HEK293T (cell line): ENCODE measurements at regions not wholly inside any gene's neighbourhood (a gene's known extent, or its start where the extent isn't known, plus 50 kb on each side); places are given as distances from the start of the nearest gene placed in this dataset.
A peak's percentile ranks its signal among the peaks of the same experiment; 100 is the strongest.
"Not testable (repeated sequence)": the region's sequence is repeated elsewhere in the genome, so short reads cannot be mapped to it uniquely, and the experiment has no call there.

ENCODE experiments used
- CTCF ChIA-PET: fragments of 350-600 bp; formaldehyde crosslinking; extraction: SDS; loops from one replicate; lab custom pipeline; 2021; ENCODE audit warnings: antibody characterized with exemption, inconsistent platforms; lab: Yijun Ruan, JAX
- POLR2A ChIA-PET: fragments of 350-600 bp; formaldehyde crosslinking; extraction: SDS; loops from one replicate; lab custom pipeline; 2020; ENCODE audit warnings: antibody characterized with exemption, inconsistent platforms; lab: Yijun Ruan, JAX
- DNase-seq: peaks from one replicate; pipeline ENCODE4 v3.0.0; 2012; ENCODE audit warnings: mixed read lengths; ENCODE audit errors: extremely low spot score
- ARNT ChIP-seq: fragments of 450-650 bp; IDR thresholded peaks from 2 replicates; pipeline ENCODE4 v1.6.1; 2017; ENCODE audit warnings: mild to moderate bottlenecking
- BHLHE40 ChIP-seq: fragments of 450-650 bp; IDR thresholded peaks from 2 replicates; pipeline ENCODE4 v1.6.1; 2016; ENCODE audit warnings: mild to moderate bottlenecking, moderate library complexity, borderline replicate concordance
- CTBP1 ChIP-seq: fragments of 450-650 bp; IDR thresholded peaks from 2 replicates; pipeline ENCODE4 v1.6.1; 2016; ENCODE audit warnings: borderline replicate concordance
- ELF4 ChIP-seq: fragments of 450-650 bp; IDR thresholded peaks from 2 replicates; pipeline ENCODE4 v1.6.1; 2017; ENCODE audit warnings: antibody characterized with exemption
- FOXA1 ChIP-seq: fragments of 450-650 bp; IDR thresholded peaks from 2 replicates; pipeline ENCODE4 v1.6.1; 2016; ENCODE audit warnings: mild to moderate bottlenecking
- FOXK2 ChIP-seq: fragments of 450-650 bp; IDR thresholded peaks from 2 replicates; pipeline ENCODE4 v1.6.1; 2016; ENCODE audit warnings: mild to moderate bottlenecking
- FOXM1 ChIP-seq: fragments of 450-650 bp; IDR thresholded peaks from 2 replicates; pipeline ENCODE4 v1.6.1; 2017; ENCODE audit warnings: mild to moderate bottlenecking, borderline replicate concordance
- HDGF ChIP-seq: fragments of 450-650 bp; IDR thresholded peaks from 2 replicates; pipeline ENCODE4 v1.6.1; 2017; ENCODE audit warnings: antibody characterized with exemption, borderline replicate concordance
- L3MBTL2 ChIP-seq: fragments of 450-650 bp; conservative IDR thresholded peaks from 2 replicates; pipeline ENCODE4 v1.6.1; 2016; ENCODE audit warnings: mild to moderate bottlenecking
- LEF1 ChIP-seq: fragments of 450-650 bp; IDR thresholded peaks from 2 replicates; pipeline ENCODE4 v1.6.1; 2017; ENCODE audit warnings: mild to moderate bottlenecking, borderline replicate concordance
- NFRKB ChIP-seq: fragments of 450-650 bp; IDR thresholded peaks from 2 replicates; pipeline ENCODE4 v1.6.1; 2016; ENCODE audit warnings: mild to moderate bottlenecking, moderate library complexity
- SP1 ChIP-seq: fragments of 450-650 bp; IDR thresholded peaks from 2 replicates; pipeline ENCODE4 v1.6.1; 2017
- SUZ12 ChIP-seq: fragments of 450-650 bp; IDR thresholded peaks from 2 replicates; pipeline ENCODE4 v1.6.1; 2016; ENCODE audit warnings: mild to moderate bottlenecking
- TARDBP ChIP-seq: fragments of 450-650 bp; IDR thresholded peaks from 2 replicates; pipeline ENCODE4 v1.6.1; 2016
- ZNF384 ChIP-seq: fragments of 450-650 bp; IDR thresholded peaks from 2 replicates; pipeline ENCODE4 v1.6.1; 2016
- TF ChIP-seq, protein P1 (sequence below): fragments of 450-650 bp; IDR thresholded peaks from 2 replicates; pipeline ENCODE4 v1.6.1; 2016

DNA sequence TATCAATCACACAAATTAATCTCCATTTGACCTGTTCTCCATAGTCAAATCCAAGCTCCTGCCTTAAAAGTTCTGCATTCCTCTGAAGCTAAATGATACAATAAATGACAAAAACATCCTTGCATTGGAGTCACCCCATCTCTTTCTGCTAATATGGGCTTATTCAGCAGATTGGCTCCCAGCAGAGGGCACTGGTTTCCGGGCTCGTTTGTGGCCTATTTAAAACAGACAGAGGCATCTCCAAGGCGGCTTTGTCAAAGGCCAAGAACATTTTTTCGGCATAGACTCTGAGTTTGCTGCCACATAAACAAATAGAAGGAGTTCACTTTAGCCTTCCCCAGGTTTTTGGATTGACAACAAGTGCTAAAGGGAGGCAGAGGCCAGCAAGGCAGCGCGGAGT is 204.4 kb upstream of the RASGRP1 start:
- ChIA-PET CTCF (interaction anchor here (1.0 kb wide), 1 partner anchor 17 kb away, joined by 3 read pairs; no protein-coding TSS in a partner anchor), POLR2A (no interaction called here)
- TF ChIP-seq TARDBP = no peak
- TF ChIP-seq BHLHE40 = no peak
- TF ChIP-seq FOXM1 = no peak
- no peak for TF ChIP-seq L3MBTL2
- no peak for TF ChIP-seq HDGF
- no peak for TF ChIP-seq FOXA1
- TF ChIP-seq SUZ12 = no peak
- peak; percentile 4 for DNase-seq

DNA sequence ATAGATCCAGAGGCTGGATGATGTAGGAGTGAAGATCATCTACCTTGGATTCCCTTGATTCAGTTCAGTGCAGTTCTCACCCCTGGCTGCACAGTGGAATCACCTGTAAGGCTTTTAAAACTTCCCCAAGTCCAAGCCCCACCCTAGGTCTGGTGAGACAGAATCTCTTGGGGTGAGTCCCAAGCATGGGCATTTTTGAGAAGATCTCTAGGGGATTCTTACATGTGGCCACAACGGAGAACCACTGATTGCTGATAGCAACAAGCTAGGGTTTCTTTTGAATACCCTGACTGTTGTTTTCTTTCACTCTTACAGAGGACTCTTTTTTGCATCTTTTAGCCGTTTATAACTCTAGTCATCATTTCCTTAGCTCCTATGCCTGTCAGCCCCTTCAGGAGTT is 204.9 kb upstream of the RASGRP1 start:
- TF ChIP-seq ZNF384 (no peak), TARDBP (no peak), FOXK2 (no peak), SP1 (no peak), CTBP1 (no peak), FOXM1 (no peak)
- DNase-seq = no peak
- ChIA-PET CTCF (interaction anchor here (1.0 kb wide), 1 partner anchor 18 kb away, joined by 3 read pairs; no protein-coding TSS in a partner anchor), POLR2A (no interaction called here)

DNA sequence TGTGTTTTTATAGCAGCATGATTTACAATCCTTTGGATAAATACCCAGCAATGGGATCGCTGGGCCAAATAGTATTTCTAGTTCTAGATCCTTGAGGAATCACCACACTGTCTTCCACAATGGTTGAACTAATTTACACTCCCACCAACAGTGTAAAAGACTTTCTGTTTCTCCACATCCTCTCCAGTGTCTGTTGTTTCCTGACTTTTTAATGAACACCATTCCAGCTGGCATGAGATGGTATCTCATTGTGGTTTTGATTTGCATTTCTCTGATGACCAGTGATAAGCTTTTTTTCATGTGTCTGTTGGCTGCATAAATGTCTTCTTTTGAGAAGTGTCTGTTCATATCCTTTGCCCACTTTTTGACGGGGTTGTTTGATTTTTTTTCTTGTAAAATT is 209.5 kb upstream of the RASGRP1 start:
- POLR2A ChIA-PET, DNase-seq, CTCF ChIA-PET: not testable (repeated sequence)

DNA sequence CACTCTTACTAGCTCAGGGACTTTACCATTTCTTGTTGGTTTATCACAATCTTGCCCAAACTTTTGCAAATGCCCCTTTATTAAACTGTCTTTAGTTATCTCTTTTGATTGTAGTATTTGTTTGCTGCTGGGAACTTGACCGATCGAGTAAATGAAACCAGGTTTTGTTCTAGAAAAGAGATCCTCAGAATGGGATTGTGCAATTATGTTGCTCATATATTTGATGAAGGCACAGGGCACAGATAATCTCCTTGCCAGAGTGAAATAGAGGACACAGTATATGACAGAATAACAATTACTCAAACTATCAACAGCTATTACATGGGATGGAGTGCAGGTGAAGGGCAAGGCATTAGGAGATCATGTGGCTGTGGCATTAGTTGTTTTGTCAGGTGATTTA is 216.6 kb upstream of the RASGRP1 start:
- POLR2A ChIA-PET = no interaction called here
- no peak for TF ChIP-seq L3MBTL2
- no peak for TF ChIP-seq HDGF
- TF ChIP-seq FOXK2 = no peak
- TF ChIP-seq ELF4 = no peak
- no peak for TF ChIP-seq FOXM1
- no peak for TF ChIP-seq SP1
- TF ChIP-seq LEF1 = no peak
- no peak for TF ChIP-seq FOXA1
- TF ChIP-seq ZNF384 = no peak
- TF ChIP-seq NFRKB = no peak
- no peak for TF ChIP-seq CTBP1
- DNase-seq = no peak
- CTCF ChIA-PET = no interaction called here

DNA sequence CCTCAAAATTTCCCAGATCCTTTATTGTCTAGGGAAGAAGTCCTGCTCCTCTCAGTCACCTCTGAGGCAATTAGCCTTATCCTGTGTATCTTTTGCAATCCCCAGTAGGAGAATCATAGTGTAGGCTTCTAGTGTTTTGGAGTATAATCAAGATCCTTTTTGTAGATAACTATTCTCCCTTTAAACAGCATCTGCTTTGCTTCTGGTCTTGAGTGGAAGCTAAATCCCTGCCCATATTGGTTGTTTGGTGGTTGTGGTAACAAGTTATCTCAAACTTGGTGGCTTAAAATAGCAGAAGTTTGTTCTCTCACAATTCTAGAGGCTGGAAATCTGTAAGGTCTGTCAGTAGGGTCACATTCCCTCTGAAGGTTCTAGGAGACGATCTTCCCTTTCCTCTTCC is 217.5 kb upstream of the RASGRP1 start:
- ChIA-PET CTCF (no interaction called here), POLR2A (no interaction called here)
- TF ChIP-seq ELF4 (no peak), ARNT (no peak), BHLHE40 (no peak), HDGF (no peak), CTBP1 (no peak), ZNF384 (no peak), TARDBP (no peak), FOXM1 (no peak), LEF1 (no peak), SUZ12 (no peak), SP1 (no peak), FOXK2 (no peak), L3MBTL2 (no peak), FOXA1 (no peak), NFRKB (no peak)
- TF ChIP-seq, protein P1, sequence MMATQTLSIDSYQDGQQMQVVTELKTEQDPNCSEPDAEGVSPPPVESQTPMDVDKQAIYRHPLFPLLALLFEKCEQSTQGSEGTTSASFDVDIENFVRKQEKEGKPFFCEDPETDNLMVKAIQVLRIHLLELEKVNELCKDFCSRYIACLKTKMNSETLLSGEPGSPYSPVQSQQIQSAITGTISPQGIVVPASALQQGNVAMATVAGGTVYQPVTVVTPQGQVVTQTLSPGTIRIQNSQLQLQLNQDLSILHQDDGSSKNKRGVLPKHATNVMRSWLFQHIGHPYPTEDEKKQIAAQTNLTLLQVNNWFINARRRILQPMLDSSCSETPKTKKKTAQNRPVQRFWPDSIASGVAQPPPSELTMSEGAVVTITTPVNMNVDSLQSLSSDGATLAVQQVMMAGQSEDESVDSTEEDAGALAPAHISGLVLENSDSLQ = no peak
- DNase-seq = no peak

DNA sequence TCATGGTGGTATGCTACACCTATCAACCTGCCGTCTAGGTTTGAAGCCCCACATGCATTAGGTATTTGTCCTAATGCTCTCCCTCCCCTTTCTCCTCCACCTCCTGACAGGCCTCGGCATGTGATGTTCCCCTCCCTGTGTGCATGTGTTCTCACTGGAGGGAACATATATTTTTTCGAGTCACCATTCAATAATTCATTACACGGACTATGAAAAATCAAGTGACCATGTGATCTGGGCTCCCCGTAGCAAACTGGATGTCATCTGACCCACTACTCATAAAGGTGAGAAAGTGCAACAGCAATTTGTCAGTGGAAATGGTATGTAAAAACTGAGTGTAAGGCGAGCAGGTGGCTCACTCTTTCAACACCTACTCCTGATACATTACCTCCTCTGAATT is 224.3 kb upstream of the RASGRP1 start:
- no peak for DNase-seq
- CTCF ChIA-PET = no interaction called here
- TF ChIP-seq FOXM1 = no peak
- TF ChIP-seq ZNF384 = no peak
- TF ChIP-seq ELF4 = no peak
- TF ChIP-seq LEF1 = no peak
- TF ChIP-seq, protein P1 = no peak
- no peak for TF ChIP-seq ARNT
- no peak for TF ChIP-seq FOXK2
- TF ChIP-seq BHLHE40 = no peak
- no peak for TF ChIP-seq SUZ12
- TF ChIP-seq FOXA1 = no peak
- no peak for TF ChIP-seq SP1
- no peak for TF ChIP-seq CTBP1
- TF ChIP-seq L3MBTL2 = no peak
- TF ChIP-seq NFRKB = no peak
- TF ChIP-seq TARDBP = no peak
- no peak for TF ChIP-seq HDGF
- POLR2A ChIA-PET = no interaction called here

DNA sequence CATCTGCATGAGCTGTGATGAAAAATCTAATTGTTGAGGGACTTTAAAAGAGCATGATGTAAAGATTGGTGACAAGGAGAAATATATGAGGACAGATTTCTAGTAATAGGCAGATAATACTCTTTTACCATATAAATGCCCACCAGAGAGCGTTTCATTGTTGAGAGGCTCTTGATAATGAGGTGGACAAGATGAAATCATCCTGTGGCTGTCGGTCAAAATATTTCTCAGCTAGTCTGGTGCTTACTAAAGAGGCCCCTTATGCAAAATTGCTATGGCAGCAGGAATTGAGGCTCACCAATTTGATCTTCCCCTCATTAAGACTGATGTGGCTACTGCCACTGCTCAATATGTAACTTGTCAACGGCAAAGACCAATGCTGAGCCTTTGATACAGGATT is 225.0 kb upstream of the RASGRP1 start:
- DNase-seq = no peak
- TF ChIP-seq BHLHE40 (no peak), SUZ12 (no peak), LEF1 (no peak)
- CTCF ChIA-PET = no interaction called here
- POLR2A ChIA-PET = no interaction called here
